AG10803 (cell line): ENCODE measurements at regions not wholly inside any gene's neighbourhood (a gene's known extent, or its start where the extent isn't known, plus 50 kb on each side); places are given as distances from the start of the nearest gene placed in this dataset.

Source experiments
- DNase-seq: peaks from one replicate; pipeline ENCODE4 v3.0.0; 2010; ENCODE audit warnings: low read depth
- H3K4me3 ChIP-seq: 2 replicates; pipeline ENCODE4 v1.5.1; 2011; ENCODE audit warnings: mild to moderate bottlenecking, low read length, control low read depth
- CTCF ChIP-seq: conservative IDR thresholded peaks from 2 replicates; pipeline ENCODE4 v1.5.1; 2011; ENCODE audit warnings: mild to moderate bottlenecking, low read length, control low read depth, inconsistent platforms

- no peak for DNase-seq
- no peak overlapping the region for H3K4me3 ChIP-seq
- TF ChIP-seq CTCF = no peak
Observed at GRCh38 chr1:4269330-4269729, 369.3 kb upstream of the C1orf174 start.

- H3K4me3 ChIP-seq = no peak overlapping the region
- DNase-seq = no peak
- TF ChIP-seq CTCF = no peak
Observed at GRCh38 chr1:4269952-4270570, 370.0 kb upstream of the C1orf174 start.

GRCh38 chr1:4270651-4271337 lies 370.7 kb upstream of the C1orf174 start:
- TF ChIP-seq CTCF = no peak
- no peak overlapping the region for H3K4me3 ChIP-seq
- DNase-seq = no peak

GRCh38 chr1:4271338-4271998 lies 371.4 kb upstream of the C1orf174 start:
- no peak for DNase-seq
- no peak for TF ChIP-seq CTCF
- H3K4me3 ChIP-seq = no peak overlapping the region

GRCh38 chr1:4272568-4272967 lies 372.5 kb upstream of the C1orf174 start:
- DNase-seq = no peak
- no peak overlapping the region for H3K4me3 ChIP-seq
- no peak for TF ChIP-seq CTCF

- DNase-seq = no peak
- no peak overlapping the region for H3K4me3 ChIP-seq
- no peak for TF ChIP-seq CTCF
Observed at GRCh38 chr1:4273243-4273642, 373.2 kb upstream of the C1orf174 start.

- DNase-seq = no peak
- H3K4me3 ChIP-seq = no peak overlapping the region
- TF ChIP-seq CTCF = no peak
Observed at GRCh38 chr1:4273747-4274146, 373.7 kb upstream of the C1orf174 start.
